Activated naive CD4-positive, alpha-beta T cell (primary cell): ENCODE measurements at regions not wholly inside any gene's neighbourhood (a gene's known extent, or its start where the extent isn't known, plus 50 kb on each side); places are given as distances from the start of the nearest gene placed in this dataset.

Source experiments
- DNase-seq, 4 experiments: peaks; one replicate each; lab custom pipeline; 2025; lab: John Stamatoyannopoulos, UW

- DNase-seq: no peak
Measured at GRCh38 chr12:11946161-11946560, 124.6 kb upstream of the BCL2L14 start.

DNA sequence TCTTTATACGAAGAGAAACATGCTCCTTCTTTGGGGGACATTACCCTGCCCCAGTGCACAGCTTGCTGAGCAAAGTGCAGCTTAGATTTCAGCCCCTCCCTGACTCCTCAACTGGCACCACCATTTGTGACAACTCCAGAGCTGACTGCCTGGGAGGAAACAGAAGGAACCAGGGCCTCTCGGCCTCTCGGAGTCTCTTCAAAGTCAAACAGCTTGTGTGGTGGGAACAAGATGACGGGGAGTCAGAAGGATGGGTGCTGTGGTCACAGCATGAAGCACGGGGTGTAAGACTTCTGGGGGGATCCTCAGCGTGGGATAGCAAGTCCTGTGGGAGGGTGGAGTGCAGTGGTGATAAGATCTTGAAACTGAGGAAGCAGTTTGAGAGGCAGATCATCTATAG lies 123.5 kb upstream of the BCL2L14 start:
- DNase-seq: no peak

DNA sequence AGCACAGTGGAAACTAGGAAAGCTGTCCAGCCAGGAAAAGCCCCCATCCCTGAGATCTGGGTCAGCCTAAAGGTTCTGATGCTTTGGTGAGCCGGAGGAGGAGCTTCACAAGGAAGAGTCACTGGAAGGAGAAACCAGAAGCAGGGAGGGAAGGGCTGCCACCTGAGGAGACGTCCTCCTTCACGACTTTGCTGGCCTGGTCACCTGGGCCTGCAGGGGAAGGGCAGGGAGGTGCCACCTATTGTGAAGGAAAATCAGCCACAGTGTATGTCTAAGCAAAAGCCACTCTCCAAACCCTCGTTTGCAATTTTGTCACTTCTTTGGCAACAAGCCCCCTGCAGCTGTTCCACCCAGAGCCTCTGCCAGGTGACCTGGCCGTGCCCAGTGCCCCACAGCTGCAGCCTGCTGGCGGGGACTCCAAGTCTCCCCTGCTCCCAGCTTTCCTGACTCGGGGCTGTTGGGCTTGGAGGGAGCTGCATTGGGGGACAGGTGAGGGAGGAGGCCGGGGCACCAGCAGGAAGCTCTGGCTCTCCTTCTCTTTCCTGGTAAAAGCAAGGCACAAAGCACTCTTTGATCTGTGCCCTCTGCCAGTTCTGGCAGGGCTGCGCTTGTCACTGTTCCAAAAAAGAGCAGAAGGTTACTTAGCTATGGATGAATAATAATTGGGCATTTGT lies 120.9 kb upstream of the BCL2L14 start:
- no peak for DNase-seq

GRCh38 chr12:11951209-11951608 lies 119.5 kb upstream of the BCL2L14 start:
- no peak for DNase-seq

- no peak for DNase-seq
Measured at GRCh38 chr12:11953523-11953922, 117.2 kb upstream of the BCL2L14 start.

- no peak for DNase-seq
Measured at GRCh38 chr12:11954181-11954580, 116.6 kb upstream of the BCL2L14 start.

- no peak for DNase-seq
Measured at GRCh38 chr12:11958221-11959091, 112.3 kb upstream of the BCL2L14 start.

GRCh38 chr12:11959117-11959823 lies 111.5 kb upstream of the BCL2L14 start:
- no peak for DNase-seq

- DNase-seq: no peak
Measured at GRCh38 chr12:11960646-11961045, 110.1 kb upstream of the BCL2L14 start.

DNA sequence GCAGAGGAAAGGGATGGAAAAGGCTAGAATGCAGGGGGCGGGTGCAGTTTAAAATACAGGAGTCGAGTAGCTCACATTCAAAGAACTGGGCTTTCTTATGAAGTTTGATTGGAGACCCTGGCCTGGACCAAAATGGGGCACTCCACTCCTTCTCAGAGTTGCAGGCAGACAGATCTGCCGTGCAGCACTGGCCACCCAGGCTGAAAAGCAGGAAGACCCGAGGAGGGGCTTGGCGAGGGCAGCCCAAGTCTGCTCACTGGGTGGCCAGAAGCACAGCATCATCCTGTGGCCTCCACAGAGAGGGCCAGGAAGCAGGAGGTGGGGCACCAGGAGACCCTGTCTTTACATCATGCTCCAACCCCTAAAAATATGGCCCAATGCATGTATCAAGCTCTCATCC lies 109.1 kb upstream of the BCL2L14 start:
- DNase-seq: no peak

- no peak for DNase-seq
Measured at GRCh38 chr12:11962860-11963259, 107.9 kb upstream of the BCL2L14 start.

DNA sequence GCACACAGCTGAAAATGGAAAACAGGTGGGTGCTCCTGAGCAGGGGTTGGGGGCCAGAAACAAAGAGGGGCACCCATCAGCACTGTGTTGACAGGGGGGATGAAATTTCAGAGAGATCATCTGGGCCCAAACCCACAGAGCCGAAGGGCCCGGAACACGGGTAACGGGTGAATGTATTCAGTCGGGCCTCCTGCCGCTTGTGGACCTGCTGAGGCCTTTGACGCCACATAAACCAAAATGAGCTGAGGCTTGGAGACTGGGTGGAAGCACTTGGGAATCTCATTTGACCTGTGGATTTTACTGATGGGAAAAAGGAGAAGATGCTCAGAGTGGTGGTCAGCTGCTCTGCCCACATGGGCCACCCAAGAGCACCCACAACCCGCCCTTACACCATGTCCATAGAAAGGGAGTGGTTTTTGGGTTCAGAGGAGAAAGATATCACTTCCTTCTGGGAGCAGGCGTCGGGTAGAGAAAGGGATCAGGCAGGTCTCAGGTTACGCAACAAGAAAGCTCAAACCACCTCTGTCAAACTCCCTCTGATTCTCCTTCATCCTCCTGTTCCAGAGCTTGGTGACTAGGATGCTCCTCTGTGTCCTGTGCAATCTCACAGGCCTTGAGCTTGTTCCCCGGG lies 106.8 kb upstream of the BCL2L14 start:
- no peak for DNase-seq

- DNase-seq: no peak
Measured at GRCh38 chr12:11965258-11965910, 105.4 kb upstream of the BCL2L14 start.

DNA sequence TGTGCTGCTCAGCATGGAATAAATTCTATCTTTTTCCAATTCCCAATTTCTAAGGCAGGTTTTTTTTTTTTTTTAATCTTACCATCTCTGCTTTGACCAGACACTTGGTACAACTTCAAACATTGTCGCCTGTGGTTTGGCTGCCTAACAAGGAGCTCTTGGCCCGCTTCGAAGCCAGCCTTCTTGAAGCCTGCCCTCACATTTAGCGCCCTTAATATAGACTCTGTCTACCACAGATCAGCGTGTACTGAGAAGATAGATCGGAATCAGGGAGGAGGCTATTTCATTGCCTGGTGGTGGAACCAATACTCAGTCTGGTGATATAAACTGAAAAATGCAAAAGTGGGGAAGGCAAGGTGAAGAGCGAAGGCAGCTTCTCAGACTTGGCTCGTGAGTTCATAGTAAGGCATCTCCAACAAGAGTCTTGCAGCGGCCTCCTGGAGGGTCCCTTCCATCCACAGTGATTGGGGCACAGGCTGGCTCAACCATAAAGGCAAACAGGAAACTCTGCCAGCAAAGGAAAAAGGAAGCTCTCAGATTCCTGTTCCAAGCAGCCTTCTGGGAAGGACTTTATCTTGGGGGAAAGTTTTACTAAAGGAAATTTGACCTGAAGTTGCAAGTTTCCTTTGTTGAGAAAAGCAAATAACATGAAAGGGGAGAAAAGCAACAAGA lies 103.2 kb upstream of the BCL2L14 start:
- DNase-seq: no peak

DNA sequence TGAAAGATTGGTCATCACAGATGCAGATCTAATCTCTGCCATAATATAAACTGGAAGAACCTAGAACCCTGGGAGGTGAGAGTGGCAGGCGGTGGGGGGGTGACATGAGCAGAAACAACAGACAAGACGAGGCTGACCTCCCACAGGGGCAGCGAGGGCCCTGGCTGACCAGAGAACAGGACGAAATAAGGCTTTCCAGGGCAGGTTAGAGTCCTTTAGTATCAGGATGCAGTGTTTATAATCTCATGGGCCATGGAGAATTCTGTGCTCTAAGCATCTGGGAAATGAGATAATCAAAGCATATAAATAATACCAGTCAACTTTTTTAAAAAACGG lies 102.7 kb upstream of the BCL2L14 start:
- DNase-seq: no peak

- DNase-seq: no peak
Measured at GRCh38 chr12:11968516-11968915, 102.2 kb upstream of the BCL2L14 start.

DNA sequence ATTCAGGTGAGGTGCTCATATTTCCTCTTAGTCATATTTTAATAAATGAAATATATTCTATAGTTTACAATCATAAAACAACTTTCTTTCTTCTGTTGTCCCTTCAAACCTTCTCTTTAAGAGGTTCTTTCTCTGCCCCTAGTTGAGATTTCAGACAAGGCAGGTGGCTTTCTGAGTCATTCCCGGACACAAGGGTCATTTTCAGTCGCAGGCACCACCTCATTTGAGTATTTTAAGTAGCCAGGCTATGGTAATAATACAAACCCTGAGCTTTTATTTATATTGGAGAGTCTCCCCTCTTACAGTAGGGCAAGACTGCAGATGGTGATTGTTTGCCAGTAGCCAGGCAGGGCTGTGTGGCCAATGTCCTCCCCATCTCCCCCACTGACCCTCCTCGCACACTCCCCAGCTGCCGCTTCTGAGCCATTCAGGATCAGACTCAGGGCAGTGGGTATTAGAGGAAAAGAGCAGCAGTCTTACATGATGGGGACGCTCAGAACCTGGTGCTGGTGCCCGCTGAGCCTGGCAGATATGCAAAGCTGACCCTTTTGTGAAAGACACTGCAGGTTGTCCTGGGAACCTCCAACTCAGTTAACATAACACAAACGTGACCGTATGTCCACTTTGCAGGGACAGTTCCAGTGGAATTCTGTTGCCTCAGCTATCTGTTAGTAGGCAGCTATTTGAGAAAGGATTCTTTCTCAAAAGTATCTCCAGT lies 101.1 kb upstream of the BCL2L14 start:
- no peak for DNase-seq

DNA sequence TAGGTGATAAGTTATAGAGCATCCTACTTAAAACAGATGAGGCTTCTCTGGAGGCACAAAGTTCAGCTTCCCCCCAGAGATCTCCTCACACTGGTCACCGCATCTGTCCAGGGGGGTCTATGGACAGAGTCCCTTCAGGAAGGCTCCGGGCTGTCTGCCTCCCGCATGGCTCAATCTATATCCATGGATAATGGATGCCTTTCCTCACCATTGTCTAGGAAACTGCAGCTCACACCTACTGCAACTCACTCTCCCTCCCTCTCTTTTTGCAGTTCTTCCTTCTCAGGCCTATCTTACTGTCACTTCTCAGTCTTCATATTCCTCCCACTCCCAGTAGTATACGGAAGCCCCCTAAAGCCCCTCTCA lies 100.6 kb upstream of the BCL2L14 start:
- no peak for DNase-seq

GRCh38 chr12:11973396-11973795 lies 97.3 kb upstream of the BCL2L14 start:
- DNase-seq: no peak

DNA sequence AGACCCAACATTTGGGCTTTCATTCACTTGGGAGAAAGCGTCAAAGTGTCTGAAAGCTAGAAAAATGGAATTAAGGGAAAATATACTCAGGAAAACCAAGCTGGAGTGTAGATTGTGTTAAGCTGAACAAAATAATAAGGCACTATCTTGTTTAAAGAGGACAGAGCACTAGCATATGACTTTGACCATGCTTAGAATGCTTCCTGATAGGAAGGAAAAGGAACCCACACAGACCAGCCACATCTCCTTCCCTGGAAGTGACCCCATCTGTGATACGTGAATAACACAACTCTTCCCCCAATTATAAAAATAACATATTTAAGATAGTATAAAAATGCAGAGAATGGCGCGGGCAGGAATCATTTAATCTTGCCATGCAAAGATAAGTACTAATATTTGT lies 94.7 kb upstream of the BCL2L14 start:
- DNase-seq: no peak
